ENCODE measurements at regions not wholly inside any gene's neighbourhood (a gene's known extent, or its start where the extent isn't known, plus 50 kb on each side); places are given as distances from the start of the nearest gene placed in this dataset.
"Not testable (repeated sequence)": the region's sequence is repeated elsewhere in the genome, so short reads cannot be mapped to it uniquely, and the experiment has no call there.

GRCh38 chr3:103924544-103924943 is 1442.2 kb upstream of the ALCAM start:
- no peak for DNase-seq

GRCh38 chr3:103926936-103927335 is 1439.8 kb upstream of the ALCAM start:
- no peak for DNase-seq

GRCh38 chr3:103927896-103928295 is 1438.8 kb upstream of the ALCAM start:
- no peak for DNase-seq

- no peak for DNase-seq
Measured at GRCh38 chr3:103937094-103937493, 1429.6 kb upstream of the ALCAM start.

- DNase-seq: no peak
Measured at GRCh38 chr3:103947062-103947461, 1419.6 kb upstream of the ALCAM start.

GRCh38 chr3:103949693-103950092 is 1417.0 kb upstream of the ALCAM start:
- DNase-seq: no peak

GRCh38 chr3:103950676-103951075 is 1416.0 kb upstream of the ALCAM start:
- DNase-seq: no peak

GRCh38 chr3:103953796-103954195 is 1412.9 kb upstream of the ALCAM start:
- no peak for DNase-seq

GRCh38 chr3:103960819-103961218 is 1405.9 kb upstream of the ALCAM start:
- no peak for DNase-seq

- DNase-seq: no peak
Measured at GRCh38 chr3:103963599-103963998, 1403.1 kb upstream of the ALCAM start.

GRCh38 chr3:103965764-103966163 is 1400.9 kb upstream of the ALCAM start:
- DNase-seq: no peak

- no peak for DNase-seq
Measured at GRCh38 chr3:103966749-103967148, 1400.0 kb upstream of the ALCAM start.

GRCh38 chr3:103968131-103968530 is 1398.6 kb upstream of the ALCAM start:
- no peak for DNase-seq

- DNase-seq: no peak
Measured at GRCh38 chr3:103968751-103969150, 1398.0 kb upstream of the ALCAM start.

GRCh38 chr3:103976931-103977339 is 1389.8 kb upstream of the ALCAM start:
- no peak for DNase-seq

- no peak for DNase-seq
Measured at GRCh38 chr3:103977417-103977816, 1389.3 kb upstream of the ALCAM start.

- DNase-seq: no peak
Measured at GRCh38 chr3:103991461-103992115, 1375.1 kb upstream of the ALCAM start.

GRCh38 chr3:103992469-103992868 is 1374.2 kb upstream of the ALCAM start:
- DNase-seq: no peak

- DNase-seq: no peak
Measured at GRCh38 chr3:104004956-104005355, 1361.8 kb upstream of the ALCAM start.

GRCh38 chr3:104005815-104006214 is 1360.9 kb upstream of the ALCAM start:
- DNase-seq: no peak

GRCh38 chr3:104018541-104018940 is 1348.2 kb upstream of the ALCAM start:
- DNase-seq: no peak

GRCh38 chr3:104031598-104031997 is 1335.1 kb upstream of the ALCAM start:
- DNase-seq: no peak

- no peak for DNase-seq
Measured at GRCh38 chr3:104032283-104032682, 1334.4 kb upstream of the ALCAM start.

GRCh38 chr3:104040896-104041295 is 1325.8 kb upstream of the ALCAM start:
- DNase-seq: no peak

- not testable (repeated sequence) for DNase-seq
Measured at GRCh38 chr3:104043001-104043543, 1323.6 kb upstream of the ALCAM start.
